ENCODE measurements at regions not wholly inside any gene's neighbourhood (a gene's known extent, or its start where the extent isn't known, plus 50 kb on each side); places are given as distances from the start of the nearest gene placed in this dataset.

DNA sequence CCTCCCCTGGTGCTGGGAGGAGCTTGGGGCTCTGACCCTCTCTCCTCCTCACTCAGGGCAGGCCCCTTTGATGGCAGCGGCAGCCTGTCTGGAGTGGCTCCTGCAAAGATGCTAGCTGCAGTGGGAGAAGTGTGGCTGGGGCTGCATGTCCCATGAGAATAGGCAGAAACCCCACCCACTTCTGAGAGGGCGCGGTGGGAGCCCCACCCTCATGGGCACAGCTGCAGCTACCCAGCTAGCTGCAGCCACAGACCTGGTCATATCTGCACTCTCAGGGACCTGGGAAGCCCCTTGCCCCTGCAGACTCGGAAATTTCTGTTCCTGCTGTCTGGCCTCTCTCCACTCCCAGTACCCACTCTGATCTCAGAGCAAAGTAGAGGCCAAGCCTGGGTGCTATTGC is 72.2 kb upstream of the BRD7 start:
- TF ChIP-seq, protein P1, sequence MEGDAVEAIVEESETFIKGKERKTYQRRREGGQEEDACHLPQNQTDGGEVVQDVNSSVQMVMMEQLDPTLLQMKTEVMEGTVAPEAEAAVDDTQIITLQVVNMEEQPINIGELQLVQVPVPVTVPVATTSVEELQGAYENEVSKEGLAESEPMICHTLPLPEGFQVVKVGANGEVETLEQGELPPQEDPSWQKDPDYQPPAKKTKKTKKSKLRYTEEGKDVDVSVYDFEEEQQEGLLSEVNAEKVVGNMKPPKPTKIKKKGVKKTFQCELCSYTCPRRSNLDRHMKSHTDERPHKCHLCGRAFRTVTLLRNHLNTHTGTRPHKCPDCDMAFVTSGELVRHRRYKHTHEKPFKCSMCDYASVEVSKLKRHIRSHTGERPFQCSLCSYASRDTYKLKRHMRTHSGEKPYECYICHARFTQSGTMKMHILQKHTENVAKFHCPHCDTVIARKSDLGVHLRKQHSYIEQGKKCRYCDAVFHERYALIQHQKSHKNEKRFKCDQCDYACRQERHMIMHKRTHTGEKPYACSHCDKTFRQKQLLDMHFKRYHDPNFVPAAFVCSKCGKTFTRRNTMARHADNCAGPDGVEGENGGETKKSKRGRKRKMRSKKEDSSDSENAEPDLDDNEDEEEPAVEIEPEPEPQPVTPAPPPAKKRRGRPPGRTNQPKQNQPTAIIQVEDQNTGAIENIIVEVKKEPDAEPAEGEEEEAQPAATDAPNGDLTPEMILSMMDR (IDR thresholded peaks at IDR 0.05): no peak
- no peak for TF ChIP-seq ZNF302 (CRISPR knock-in tag; IDR thresholded peaks at IDR 0.05)
- TF ChIP-seq, protein P2, sequence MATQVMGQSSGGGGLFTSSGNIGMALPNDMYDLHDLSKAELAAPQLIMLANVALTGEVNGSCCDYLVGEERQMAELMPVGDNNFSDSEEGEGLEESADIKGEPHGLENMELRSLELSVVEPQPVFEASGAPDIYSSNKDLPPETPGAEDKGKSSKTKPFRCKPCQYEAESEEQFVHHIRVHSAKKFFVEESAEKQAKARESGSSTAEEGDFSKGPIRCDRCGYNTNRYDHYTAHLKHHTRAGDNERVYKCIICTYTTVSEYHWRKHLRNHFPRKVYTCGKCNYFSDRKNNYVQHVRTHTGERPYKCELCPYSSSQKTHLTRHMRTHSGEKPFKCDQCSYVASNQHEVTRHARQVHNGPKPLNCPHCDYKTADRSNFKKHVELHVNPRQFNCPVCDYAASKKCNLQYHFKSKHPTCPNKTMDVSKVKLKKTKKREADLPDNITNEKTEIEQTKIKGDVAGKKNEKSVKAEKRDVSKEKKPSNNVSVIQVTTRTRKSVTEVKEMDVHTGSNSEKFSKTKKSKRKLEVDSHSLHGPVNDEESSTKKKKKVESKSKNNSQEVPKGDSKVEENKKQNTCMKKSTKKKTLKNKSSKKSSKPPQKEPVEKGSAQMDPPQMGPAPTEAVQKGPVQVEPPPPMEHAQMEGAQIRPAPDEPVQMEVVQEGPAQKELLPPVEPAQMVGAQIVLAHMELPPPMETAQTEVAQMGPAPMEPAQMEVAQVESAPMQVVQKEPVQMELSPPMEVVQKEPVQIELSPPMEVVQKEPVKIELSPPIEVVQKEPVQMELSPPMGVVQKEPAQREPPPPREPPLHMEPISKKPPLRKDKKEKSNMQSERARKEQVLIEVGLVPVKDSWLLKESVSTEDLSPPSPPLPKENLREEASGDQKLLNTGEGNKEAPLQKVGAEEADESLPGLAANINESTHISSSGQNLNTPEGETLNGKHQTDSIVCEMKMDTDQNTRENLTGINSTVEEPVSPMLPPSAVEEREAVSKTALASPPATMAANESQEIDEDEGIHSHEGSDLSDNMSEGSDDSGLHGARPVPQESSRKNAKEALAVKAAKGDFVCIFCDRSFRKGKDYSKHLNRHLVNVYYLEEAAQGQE (IDR thresholded peaks at IDR 0.05): no peak
- TF ChIP-seq HEYL (CRISPR knock-in tag; IDR thresholded peaks at IDR 0.05): no peak
- TF ChIP-seq EP300 (IDR thresholded peaks at IDR 0.05): no peak
- TF ChIP-seq NPAS2 (CRISPR knock-in tag; IDR thresholded peaks at IDR 0.05; ENCODE audit: borderline replicate concordance): no peak
- no peak for TF ChIP-seq MYC (IDR thresholded peaks at IDR 0.05; ENCODE audit: borderline replicate concordance, low read length)
- TF ChIP-seq NFE2L2 (conservative IDR thresholded peaks at IDR 0.05; ENCODE audit: low read length): no peak
- no peak for TF ChIP-seq BHLHE40 (IDR thresholded peaks at IDR 0.05; ENCODE audit: low read depth, low read length)
- TF ChIP-seq RFX5 (IDR thresholded peaks at IDR 0.05): no peak
